Vagina (tissue), 2 donors: ENCODE measurements at regions not wholly inside any gene's neighbourhood (a gene's known extent, or its start where the extent isn't known, plus 50 kb on each side); places are given as distances from the start of the nearest gene placed in this dataset.
"Not testable (repeated sequence)": the region's sequence is repeated elsewhere in the genome, so short reads cannot be mapped to it uniquely, and the experiment has no call there.

Experiments
- DNase-seq, 2 donors: peaks; one replicate each; pipeline ENCODE4 v3.0.0-alpha.2; 2017; ENCODE audit errors: extremely low spot score in 2 of 2
- H3K27ac ChIP-seq: fragments of 200-600 bp; sonication (generic); one replicate; pipeline ENCODE4 v1.5.1; 2019
- H3K27me3 ChIP-seq: fragments of 200-600 bp; sonication (generic); one replicate; pipeline ENCODE4 v1.5.1; 2019
- H3K36me3 ChIP-seq, 2 donors: fragments of 200-600 bp; sonication (generic); one replicate each; pipeline ENCODE4 v1.5.1; 2017 to 2019
- H3K4me1 ChIP-seq: fragments of 200-600 bp; sonication (generic); one replicate; pipeline ENCODE4 v1.5.1; 2019
- H3K4me3 ChIP-seq, 2 donors: fragments of 200-600 bp; sonication (generic); 1 replicate in 1 of 2; 2 replicates in 1 of 2; pipeline ENCODE4 v1.5.1; 2016 to 2019
- H3K9me3 ChIP-seq: fragments of 200-600 bp; sonication (generic); one replicate; pipeline ENCODE4 v1.5.1; 2019
- POLR2A ChIP-seq, 2 donors: fragments of 450-650 bp; IDR thresholded peaks; one replicate each; pipeline ENCODE4 v1.6.1; 2017; ENCODE audit warnings: antibody characterized with exemption in 2 of 2, mild to moderate bottlenecking in 2 of 2, moderate library complexity in 2 of 2
- POLR2AphosphoS5 ChIP-seq, 2 donors: sonication (generic); formaldehyde crosslinking; IDR thresholded peaks; one replicate each; pipeline ENCODE4 v1.9.0; 2017; ENCODE audit warnings: antibody characterized with exemption in 2 of 2, mild to moderate bottlenecking in 2 of 2, low read depth in 1 of 2; ENCODE audit not compliant: insufficient read depth in 1 of 2
- intact Hi-C: fragments of 100-400 bp; cut with DNase I; formaldehyde crosslinking; loops from one replicate; pipeline ENCODE4 v1.15.1; 2023
- TF ChIP-seq, protein P1 (sequence below), 3 experiments: fragments of 450-650 bp in 2 of 3; fragments of 200-600 bp in 1 of 3; sonication (generic) in 1 of 3; IDR thresholded peaks; one replicate each; pipeline ENCODE4 v1.5.1; 2017 to 2019; ENCODE audit warnings: antibody characterized with exemption in 3 of 3, mild to moderate bottlenecking in 2 of 3, moderate library complexity in 2 of 3

DNA sequence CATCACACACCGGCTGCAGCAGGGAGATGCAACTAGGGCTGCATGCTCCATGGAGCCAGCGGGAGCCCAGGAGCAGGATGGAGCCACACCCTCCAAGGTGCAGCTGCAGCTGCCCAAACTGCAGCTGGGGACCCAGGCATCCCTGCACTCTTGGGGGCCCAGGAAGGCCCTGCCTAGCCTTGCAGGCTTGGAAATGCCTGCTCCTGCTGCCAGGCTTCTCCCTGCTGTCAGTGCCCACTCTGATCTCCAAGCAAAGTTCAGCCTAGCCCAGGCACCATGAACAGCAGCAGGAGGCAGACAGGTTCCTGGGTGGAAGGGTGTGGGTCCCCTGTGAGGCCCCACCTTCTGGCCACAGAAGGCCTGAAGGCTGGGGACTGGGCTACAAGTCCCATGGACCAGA is 1057.1 kb downstream of the CDH8 start:
- intact Hi-C loops, result no loop called here
- Histone ChIP-seq H3K4me3 (no peak overlapping the region), H3K4me1 (no peaks in the 10 kb centered on the region), H3K9me3 (no peaks in the 10 kb centered on the region), H3K27ac (no peak overlapping the region), H3K27me3 (no peaks in the 10 kb centered on the region), H3K36me3 (no peaks in the 10 kb centered on the region)
- TF ChIP-seq POLR2A (IDR thresholded peaks at IDR 0.05) (no peak), POLR2AphosphoS5 (IDR thresholded peaks at IDR 0.05; ENCODE audit: insufficient read depth in 1 of 2, low read depth in 1 of 2) (no peak)
- TF ChIP-seq, protein P1, sequence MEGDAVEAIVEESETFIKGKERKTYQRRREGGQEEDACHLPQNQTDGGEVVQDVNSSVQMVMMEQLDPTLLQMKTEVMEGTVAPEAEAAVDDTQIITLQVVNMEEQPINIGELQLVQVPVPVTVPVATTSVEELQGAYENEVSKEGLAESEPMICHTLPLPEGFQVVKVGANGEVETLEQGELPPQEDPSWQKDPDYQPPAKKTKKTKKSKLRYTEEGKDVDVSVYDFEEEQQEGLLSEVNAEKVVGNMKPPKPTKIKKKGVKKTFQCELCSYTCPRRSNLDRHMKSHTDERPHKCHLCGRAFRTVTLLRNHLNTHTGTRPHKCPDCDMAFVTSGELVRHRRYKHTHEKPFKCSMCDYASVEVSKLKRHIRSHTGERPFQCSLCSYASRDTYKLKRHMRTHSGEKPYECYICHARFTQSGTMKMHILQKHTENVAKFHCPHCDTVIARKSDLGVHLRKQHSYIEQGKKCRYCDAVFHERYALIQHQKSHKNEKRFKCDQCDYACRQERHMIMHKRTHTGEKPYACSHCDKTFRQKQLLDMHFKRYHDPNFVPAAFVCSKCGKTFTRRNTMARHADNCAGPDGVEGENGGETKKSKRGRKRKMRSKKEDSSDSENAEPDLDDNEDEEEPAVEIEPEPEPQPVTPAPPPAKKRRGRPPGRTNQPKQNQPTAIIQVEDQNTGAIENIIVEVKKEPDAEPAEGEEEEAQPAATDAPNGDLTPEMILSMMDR (IDR thresholded peaks at IDR 0.05), result no peak
- DNase-seq, result no peak

DNA sequence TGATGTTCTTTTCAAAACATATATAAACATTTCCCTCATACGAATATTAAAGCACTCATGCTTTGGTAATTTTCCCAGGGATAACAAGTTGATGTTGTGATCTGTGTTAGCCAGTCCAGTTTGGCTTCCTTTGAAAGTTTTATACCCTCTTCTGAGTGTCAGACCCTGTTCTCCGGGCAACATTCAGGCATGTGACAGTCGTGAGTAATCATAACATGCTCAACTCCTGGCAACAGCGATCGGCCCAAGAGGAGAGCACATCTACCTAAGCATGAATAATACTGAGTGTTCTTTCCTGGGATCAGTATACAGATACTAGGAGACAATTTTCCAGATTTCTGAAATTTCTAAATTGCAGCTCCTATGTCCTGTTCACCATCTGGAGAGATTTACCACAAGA is 1086.4 kb downstream of the CDH8 start:
- no peak overlapping the region for H3K4me3 ChIP-seq
- no peaks in the 10 kb centered on the region for H3K27me3 ChIP-seq
- no peak overlapping the region for H3K27ac ChIP-seq
- intact Hi-C loops, result no loop called here
- no peaks in the 10 kb centered on the region for H3K4me1 ChIP-seq
- no peak for TF ChIP-seq POLR2AphosphoS5 (IDR thresholded peaks at IDR 0.05; ENCODE audit: insufficient read depth in 1 of 2, low read depth in 1 of 2)
- H3K36me3 ChIP-seq, result no peaks in the 10 kb centered on the region
- no peak for DNase-seq
- no peaks in the 10 kb centered on the region for H3K9me3 ChIP-seq

DNA sequence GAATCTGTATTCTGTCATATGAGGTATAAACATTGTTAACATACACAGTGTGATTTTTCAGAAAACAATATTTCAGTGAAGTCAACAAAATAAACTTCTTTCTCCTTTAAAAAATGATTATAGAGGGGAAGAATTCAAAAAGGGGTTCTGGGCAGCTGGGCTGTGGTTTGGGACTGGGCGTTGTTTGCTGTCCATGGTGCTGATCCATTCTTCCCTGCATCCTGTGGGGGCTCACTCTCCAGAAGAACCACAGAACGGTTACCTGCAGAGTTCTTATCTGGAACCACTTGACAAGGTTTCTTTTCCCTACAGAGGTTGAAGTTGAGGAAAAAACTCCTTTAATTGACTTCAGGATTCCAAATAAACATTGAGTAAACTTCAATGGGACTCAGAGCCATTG is 1091.0 kb downstream of the CDH8 start:
- intact Hi-C loops, result no loop called here
- no peak overlapping the region for H3K27ac ChIP-seq
- DNase-seq, result no peak

DNA sequence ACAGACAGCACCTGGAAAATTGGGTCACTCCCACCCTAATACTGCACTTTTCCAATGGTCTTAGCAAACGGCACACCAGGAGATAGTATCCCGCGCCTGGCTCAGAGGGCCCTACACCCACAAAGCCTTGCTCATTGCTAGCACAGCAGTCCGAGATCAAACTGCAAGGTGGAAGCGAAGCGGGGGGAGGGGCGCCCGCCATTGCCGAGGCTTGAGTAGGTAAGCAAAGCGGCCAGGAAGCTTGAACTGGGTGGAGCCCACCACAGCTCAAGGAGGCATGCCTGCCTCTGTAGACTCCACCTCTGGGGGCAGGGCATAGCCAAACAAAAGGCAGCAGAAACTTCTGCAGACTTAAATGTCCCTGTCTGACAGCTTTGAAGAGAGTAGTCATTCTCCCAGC is 1100.0 kb downstream of the CDH8 start:
- H3K27me3 ChIP-seq, H3K9me3 ChIP-seq, H3K4me3 ChIP-seq, H3K4me1 ChIP-seq, H3K36me3 ChIP-seq, DNase-seq, H3K27ac ChIP-seq, intact Hi-C loops: not testable (repeated sequence)

More for the DNA sequence above, 1091.0 kb downstream of the CDH8 start:
- no peaks in the 10 kb centered on the region for H3K9me3 ChIP-seq
- H3K4me1 ChIP-seq, result no peaks in the 10 kb centered on the region
- TF ChIP-seq POLR2AphosphoS5 (IDR thresholded peaks at IDR 0.05; ENCODE audit: insufficient read depth in 1 of 2, low read depth in 1 of 2), result no peak
- no peak for TF ChIP-seq POLR2A (IDR thresholded peaks at IDR 0.05)
- TF ChIP-seq, protein P1 (IDR thresholded peaks at IDR 0.05), result no peak
- H3K27me3 ChIP-seq, result no peaks in the 10 kb centered on the region
- H3K36me3 ChIP-seq, result no peaks in the 10 kb centered on the region
- no peak overlapping the region for H3K4me3 ChIP-seq

DNA sequence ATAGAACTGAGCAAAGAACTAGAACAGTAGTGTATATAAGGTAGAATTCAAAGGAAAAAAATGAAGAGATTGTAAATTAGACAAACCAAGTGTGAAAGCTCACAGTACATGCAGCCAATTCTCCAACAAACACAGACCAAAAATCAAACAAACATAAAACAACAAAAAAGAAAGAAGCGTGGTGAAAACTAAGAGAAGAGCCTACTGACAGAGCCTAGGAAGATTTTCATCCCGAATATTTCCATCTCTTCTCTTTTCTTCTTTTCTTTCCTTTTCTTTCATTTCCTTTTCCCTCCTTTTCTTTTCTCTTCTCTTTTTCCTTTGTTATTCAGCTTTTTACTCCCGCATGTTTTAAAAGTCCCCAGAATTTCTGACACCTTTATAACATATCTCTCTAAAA is 1103.6 kb downstream of the CDH8 start:
- H3K36me3 ChIP-seq, result no peaks in the 10 kb centered on the region
- no peak for TF ChIP-seq POLR2A (IDR thresholded peaks at IDR 0.05)
- no peak for TF ChIP-seq POLR2AphosphoS5 (IDR thresholded peaks at IDR 0.05; ENCODE audit: insufficient read depth in 1 of 2, low read depth in 1 of 2)
- TF ChIP-seq, protein P1 (IDR thresholded peaks at IDR 0.05), result no peak
- no peak overlapping the region for H3K4me3 ChIP-seq
- H3K4me1 ChIP-seq, result no peaks in the 10 kb centered on the region
- intact Hi-C loops, result no loop called here
- no peaks in the 10 kb centered on the region for H3K9me3 ChIP-seq
- no peak for DNase-seq
- H3K27ac ChIP-seq, result no peak overlapping the region
- no peaks in the 10 kb centered on the region for H3K27me3 ChIP-seq

DNA sequence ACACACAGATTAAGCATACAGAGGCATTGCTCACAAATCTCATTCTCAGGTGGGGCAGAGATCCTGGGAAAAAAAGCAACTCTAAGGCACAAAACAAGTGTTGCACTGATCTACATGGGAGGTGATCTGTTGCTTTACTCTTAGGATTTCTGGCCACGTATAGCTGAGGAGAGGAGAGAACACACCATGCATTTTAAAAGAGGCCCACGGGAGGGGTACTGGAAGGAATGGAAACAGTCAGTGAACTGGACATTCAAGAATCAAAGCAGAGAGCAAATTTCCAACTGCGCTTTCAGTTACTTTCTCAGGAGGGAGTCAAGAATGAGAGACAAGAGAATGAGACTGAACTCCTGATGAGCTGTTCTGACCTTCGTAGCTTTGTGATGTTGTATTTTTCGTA is 1105.9 kb downstream of the CDH8 start:
- Histone ChIP-seq H3K4me1 (no peaks in the 10 kb centered on the region), H3K9me3 (no peaks in the 10 kb centered on the region), H3K27ac (no peak overlapping the region), H3K36me3 (no peaks in the 10 kb centered on the region), H3K27me3 (no peaks in the 10 kb centered on the region), H3K4me3 (no peak overlapping the region)
- no peak for DNase-seq
- TF ChIP-seq POLR2AphosphoS5 (IDR thresholded peaks at IDR 0.05; ENCODE audit: insufficient read depth in 1 of 2, low read depth in 1 of 2), result no peak
- TF ChIP-seq POLR2A (IDR thresholded peaks at IDR 0.05), result no peak
- TF ChIP-seq, protein P1 (IDR thresholded peaks at IDR 0.05), result no peak
- intact Hi-C loops, result no loop called here
